ENCODE measurements at regions not wholly inside any gene's neighbourhood (a gene's known extent, or its start where the extent isn't known, plus 50 kb on each side); places are given as distances from the start of the nearest gene placed in this dataset.

GRCh38 chr7:21367537-21367936, 60.3 kb upstream of the SP4 start:
- DNase-seq = no peak

- no peak for DNase-seq
These were observed 59.6 kb upstream of the SP4 start for GRCh38 chr7:21368317-21368716.

- DNase-seq = no peak
These were observed 57.5 kb upstream of the SP4 start for GRCh38 chr7:21370283-21370982.

- no peak for DNase-seq
These were observed 56.5 kb upstream of the SP4 start for GRCh38 chr7:21371360-21371759.

GRCh38 chr7:21373031-21373430, 54.9 kb upstream of the SP4 start:
- DNase-seq = no peak

- DNase-seq = no peak
These were observed 53.7 kb upstream of the SP4 start for GRCh38 chr7:21374134-21374533.

- DNase-seq = no peak
These were observed 50.3 kb upstream of the SP4 start for GRCh38 chr7:21377545-21377944.

Measured in HCEC 1CT (cell line).